ENCODE measurements at regions not wholly inside any gene's neighbourhood (a gene's known extent, or its start where the extent isn't known, plus 50 kb on each side); places are given as distances from the start of the nearest gene placed in this dataset.

GRCh38 chr16:64058685-64059084 lies 1063.2 kb downstream of the CDH11 start:
- DNase-seq (ENCODE audit: low read depth): no peak

- DNase-seq (ENCODE audit: low read depth): peak; percentile 14
Observed at GRCh38 chr16:64051824-64052223, 1070.0 kb downstream of the CDH11 start.

- no peak for DNase-seq (ENCODE audit: low read depth)
Observed at GRCh38 chr16:64047878-64048277, 1074.0 kb downstream of the CDH11 start.

GRCh38 chr16:64047207-64047606 lies 1074.7 kb downstream of the CDH11 start:
- no peak for DNase-seq (ENCODE audit: low read depth)

GRCh38 chr16:64035337-64035736 lies 1086.5 kb downstream of the CDH11 start:
- no peak for DNase-seq (ENCODE audit: low read depth)

- no peak for DNase-seq (ENCODE audit: low read depth)
Observed at GRCh38 chr16:64019339-64019738, 1102.5 kb downstream of the CDH11 start.

GRCh38 chr16:64017796-64018195 lies 1104.1 kb downstream of the CDH11 start:
- no peak for DNase-seq (ENCODE audit: low read depth)

GRCh38 chr16:64013856-64014255 lies 1108.0 kb downstream of the CDH11 start:
- no peak for DNase-seq (ENCODE audit: low read depth)

- peak; percentile 2 for DNase-seq (ENCODE audit: low read depth)
Observed at GRCh38 chr16:64012166-64012565, 1109.7 kb downstream of the CDH11 start.

GRCh38 chr16:64011650-64012049 lies 1110.2 kb downstream of the CDH11 start:
- DNase-seq (ENCODE audit: low read depth): no peak

GRCh38 chr16:64008131-64008530 lies 1113.7 kb downstream of the CDH11 start:
- DNase-seq (ENCODE audit: low read depth): no peak

GRCh38 chr16:64004116-64004515 lies 1117.7 kb downstream of the CDH11 start:
- DNase-seq (ENCODE audit: low read depth): no peak

- DNase-seq (ENCODE audit: low read depth): no peak
Observed at GRCh38 chr16:63995025-63995424, 1126.8 kb downstream of the CDH11 start.

GRCh38 chr16:63983401-63983800 lies 1138.5 kb downstream of the CDH11 start:
- DNase-seq (ENCODE audit: low read depth): no peak

GRCh38 chr16:63982741-63983140 lies 1139.1 kb downstream of the CDH11 start:
- DNase-seq (ENCODE audit: low read depth): no peak

- no peak for DNase-seq (ENCODE audit: low read depth)
Observed at GRCh38 chr16:63982110-63982509, 1139.8 kb downstream of the CDH11 start.

- no peak for DNase-seq (ENCODE audit: low read depth)
Observed at GRCh38 chr16:63981639-63982038, 1140.2 kb downstream of the CDH11 start.

- DNase-seq (ENCODE audit: low read depth): no peak
Observed at GRCh38 chr16:63980763-63981162, 1141.1 kb downstream of the CDH11 start.

- no peak for DNase-seq (ENCODE audit: low read depth)
Observed at GRCh38 chr16:63978240-63978639, 1143.6 kb downstream of the CDH11 start.

- DNase-seq (ENCODE audit: low read depth): no peak
Observed at GRCh38 chr16:63976345-63976744, 1145.5 kb downstream of the CDH11 start.

GRCh38 chr16:63975669-63976068 lies 1146.2 kb downstream of the CDH11 start:
- DNase-seq (ENCODE audit: low read depth): no peak

- DNase-seq (ENCODE audit: low read depth): no peak
Observed at GRCh38 chr16:63967966-63968365, 1153.9 kb downstream of the CDH11 start.

- no peak for DNase-seq (ENCODE audit: low read depth)
Observed at GRCh38 chr16:63960321-63960720, 1161.5 kb downstream of the CDH11 start.

- DNase-seq (ENCODE audit: low read depth): no peak
Observed at GRCh38 chr16:63947022-63947421, 1174.8 kb downstream of the CDH11 start.

GRCh38 chr16:63945806-63946205 lies 1176.1 kb downstream of the CDH11 start:
- DNase-seq (ENCODE audit: low read depth): no peak

Data from RPMI7951 (cell line).